GM19035 (cell line): ENCODE measurements at regions not wholly inside any gene's neighbourhood (a gene's known extent, or its start where the extent isn't known, plus 50 kb on each side); places are given as distances from the start of the nearest gene placed in this dataset.

ENCODE experiments used
- ATAC-seq: cut with Tn5 transposase; IDR thresholded peaks from one replicate; pipeline ENCODE4 v1.9.1; 2021; ENCODE audit not compliant: unreplicated experiment

DNA sequence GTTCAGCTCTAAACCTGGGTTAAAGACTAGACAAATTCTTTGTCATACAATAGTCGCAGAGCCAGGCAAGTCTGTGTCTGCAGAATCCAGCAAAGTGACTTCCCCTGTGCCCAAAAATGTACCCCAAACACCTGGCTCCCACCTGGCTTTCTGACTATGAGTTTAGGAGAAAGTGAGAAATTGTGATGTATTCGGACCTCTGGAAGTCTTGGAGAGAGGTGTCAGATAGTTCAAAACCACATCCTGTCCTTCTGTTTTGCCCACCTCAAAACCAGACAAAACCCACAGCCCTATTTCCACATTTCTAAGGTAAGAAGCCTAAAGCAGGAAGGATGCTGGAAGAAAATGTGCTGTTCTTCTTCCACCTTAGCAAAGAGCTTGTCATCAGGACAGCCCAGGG lies 63.8 kb upstream of the CLMP start:
- no peak for ATAC-seq

DNA sequence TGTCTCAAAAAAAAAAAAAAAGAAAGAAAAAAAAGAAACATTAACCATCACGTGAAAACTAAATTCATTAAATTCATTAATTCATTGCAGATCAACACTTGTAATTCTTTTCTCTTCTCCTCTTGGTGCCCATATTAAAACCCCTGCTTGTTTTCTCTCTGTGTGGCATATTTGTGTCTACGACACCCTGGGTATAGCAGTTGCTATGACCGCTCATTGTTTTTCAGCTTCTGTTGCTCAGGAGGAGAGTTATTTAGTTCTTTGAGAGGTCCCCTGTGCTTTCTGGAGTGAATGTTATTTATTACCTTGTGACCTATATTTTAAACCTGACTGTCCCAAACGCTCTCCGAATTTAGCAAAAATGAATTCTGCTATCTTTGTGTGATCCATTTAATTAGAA lies 62.3 kb upstream of the CLMP start:
- no peak for ATAC-seq

DNA sequence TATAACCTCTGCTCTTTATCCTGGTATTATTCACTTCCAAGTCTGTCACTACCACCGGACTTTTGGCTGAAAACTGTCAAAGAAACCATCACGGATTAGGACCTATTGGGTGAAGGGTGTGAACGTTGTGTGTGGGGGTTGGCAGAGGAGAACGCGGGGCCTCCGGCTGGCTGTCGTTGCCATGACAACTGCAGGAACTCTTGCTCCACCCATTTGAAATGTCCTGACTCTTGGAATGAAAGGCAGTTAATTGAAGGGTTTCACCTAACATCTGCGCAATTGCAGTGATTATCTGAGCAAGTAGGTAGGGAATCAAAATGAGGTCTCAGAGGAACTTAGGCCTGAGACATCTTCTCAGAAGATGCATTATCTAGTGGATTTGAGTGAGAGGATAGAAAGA lies 60.9 kb upstream of the CLMP start:
- ATAC-seq = no peak

DNA sequence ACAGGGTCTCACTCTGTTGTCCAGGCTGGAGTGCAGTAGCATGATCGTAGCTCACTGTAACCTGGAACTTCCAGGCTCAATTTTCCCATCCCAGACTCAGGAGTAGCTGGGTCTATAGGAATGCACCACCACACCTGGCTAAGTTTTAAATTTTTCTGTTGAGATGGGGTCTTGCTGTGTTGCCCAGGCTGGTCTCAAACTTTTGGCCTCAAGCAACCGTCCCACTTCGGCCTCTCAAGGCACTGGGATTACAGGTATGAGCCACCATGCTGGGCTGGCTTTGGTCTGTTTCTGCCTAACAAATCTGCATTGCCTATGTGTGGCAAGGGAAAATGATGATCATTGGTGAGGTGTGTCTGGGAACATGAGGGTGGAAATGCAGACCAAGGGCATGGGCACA lies 59.3 kb upstream of the CLMP start:
- no peak for ATAC-seq

DNA sequence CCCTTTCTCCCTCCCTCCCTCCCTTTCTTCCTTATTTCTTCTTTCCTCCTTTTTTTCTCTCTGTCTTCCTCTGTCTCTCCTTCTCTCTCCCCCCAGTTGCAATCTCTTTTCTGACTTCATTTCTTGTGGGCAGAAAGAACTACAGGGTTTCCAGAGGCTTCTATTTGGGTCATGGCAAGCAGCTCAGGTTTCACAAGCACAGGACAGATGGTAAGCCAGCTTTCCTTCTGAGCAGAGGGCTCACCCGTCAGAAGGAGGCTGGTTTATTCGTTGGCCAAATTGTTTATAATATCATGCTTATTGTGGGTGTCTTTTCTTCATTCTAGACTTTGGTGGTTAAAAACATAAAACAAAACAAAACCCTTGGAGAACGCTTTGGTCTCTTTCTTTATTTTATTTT lies 58.9 kb upstream of the CLMP start:
- ATAC-seq = no peak

DNA sequence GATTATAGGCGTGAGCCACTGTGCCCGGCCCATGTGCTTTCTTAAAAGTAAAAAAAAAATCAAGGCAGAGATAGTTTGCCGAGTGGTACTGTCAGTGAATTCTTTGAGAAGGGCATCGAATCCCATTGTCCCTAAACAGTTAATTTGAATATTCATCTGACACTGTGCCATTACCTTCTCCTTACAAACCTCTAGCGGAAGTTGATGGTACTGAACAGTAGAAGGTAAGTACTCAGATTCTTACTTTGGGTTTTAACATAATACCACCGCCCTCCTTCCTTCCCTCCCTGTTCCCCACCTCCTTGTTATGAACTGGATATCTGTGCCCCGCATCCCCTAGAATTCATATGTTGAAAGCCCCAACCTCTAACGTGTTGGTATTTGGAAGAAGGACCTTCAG lies 58.2 kb upstream of the CLMP start:
- no peak for ATAC-seq

DNA sequence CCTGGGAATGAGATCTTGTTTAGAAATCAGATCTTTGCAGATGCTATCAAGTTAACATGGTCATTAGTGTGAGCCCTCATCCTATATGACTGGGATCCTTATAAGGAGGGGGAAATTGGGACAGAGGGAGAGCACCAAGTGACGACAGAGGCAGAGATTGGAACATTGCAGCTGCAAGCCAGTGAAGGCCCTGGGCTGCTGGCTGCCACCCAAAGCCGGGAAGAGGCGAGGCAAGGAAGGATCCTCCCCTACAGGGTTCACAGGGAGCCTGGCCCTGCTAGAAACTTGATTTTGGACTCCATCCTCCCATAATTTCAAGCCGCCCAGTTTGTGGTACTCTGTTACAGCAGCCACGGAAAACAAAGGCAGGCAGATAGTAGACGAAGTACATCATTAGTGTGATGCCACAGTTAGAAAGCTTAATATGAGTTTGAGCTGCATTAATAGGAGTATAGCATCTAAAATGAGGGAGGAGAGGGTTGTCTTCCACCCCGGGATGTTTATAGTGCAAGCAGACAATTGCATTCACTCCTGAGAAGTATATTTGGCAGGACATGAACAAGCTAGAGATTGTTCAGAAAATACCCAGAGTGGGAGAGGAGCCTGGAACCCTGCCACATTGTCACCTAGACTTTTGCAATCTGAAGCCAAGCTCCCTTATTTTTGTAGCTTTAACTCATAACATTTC lies 56.8 kb upstream of the CLMP start:
- no peak for ATAC-seq

DNA sequence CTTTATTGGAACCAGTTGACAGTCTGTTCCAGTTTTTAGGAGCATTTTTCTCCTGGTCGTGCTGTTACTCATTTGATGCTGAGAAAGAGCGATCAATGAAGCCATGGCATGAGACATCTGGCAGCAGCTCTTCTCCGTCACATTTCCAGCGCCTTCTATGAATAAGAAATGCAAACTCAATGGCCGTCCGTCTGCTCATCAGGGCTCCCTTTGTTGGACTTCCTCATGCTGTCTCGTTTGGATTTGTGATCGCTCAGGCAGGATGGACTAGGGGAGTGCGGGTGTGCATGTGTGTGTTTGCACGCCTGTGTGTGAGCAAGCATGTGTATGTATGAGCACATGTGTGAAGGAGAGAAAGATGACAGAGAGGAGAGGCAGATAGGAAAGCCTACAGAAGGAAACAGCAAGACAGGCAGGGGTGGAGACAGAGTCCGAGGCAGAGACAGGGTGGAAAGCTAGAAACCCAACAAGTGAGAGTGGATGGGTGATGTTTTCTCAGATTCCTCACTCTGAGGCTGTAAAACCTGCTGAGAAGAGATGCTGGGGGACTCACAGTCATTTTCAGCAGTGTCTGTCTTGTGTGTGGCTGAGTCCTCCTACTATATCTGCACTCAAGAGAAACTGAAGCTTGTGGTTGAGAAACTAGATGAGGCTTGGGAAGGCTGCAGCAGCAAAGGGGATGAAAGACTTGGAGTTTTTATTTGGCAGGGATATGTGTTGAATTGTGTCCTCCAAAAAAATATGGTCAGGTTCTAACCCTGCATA lies 56.0 kb upstream of the CLMP start:
- ATAC-seq = no peak

DNA sequence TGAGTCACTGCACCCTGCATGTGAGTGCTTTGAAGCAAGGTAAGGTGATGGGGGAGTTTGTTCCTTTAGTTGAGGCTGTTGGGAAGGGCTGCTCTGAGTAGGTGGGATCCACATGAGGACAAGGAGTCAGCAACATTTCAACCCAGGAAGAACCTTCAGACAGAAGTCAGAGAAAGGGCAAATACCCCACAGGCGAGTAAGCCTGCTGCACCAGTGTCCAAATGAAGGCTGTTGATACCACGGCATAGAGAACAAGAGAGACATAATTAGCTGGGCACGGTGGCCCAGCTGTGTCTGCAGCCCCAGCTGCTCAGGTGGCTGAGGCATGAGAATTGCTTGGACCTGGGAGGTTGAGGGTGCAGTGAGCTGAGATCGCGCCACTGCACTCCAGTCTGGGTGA lies 54.3 kb upstream of the CLMP start:
- no peak for ATAC-seq

DNA sequence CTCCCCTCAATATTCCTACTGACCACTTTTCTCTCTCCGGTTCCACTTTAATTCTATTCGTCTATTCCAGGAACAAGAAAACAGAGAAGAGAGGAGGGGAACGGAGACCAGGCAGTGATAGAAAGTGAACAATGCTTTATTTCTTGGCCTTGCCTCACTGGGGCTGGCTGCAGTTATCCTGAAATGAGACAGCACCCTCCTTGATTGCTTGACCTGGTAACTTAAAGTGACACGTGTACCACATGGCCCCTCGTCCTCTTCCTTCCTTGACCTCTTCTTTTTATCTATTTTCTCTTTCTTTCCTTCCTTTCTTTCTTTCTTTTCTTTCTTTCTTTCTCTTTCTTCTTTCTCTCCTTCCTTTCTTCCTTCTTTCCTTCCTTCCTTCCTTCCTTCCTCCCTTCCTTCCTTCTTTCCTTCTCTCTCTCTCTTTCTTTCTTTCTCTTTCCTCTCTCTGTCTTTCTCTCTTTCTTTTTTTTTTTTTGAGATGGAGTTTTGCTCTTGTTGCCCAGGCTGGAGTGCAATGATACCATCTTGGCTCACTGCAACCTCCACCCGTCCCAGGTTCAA lies 52.8 kb upstream of the CLMP start:
- ATAC-seq = no peak

DNA sequence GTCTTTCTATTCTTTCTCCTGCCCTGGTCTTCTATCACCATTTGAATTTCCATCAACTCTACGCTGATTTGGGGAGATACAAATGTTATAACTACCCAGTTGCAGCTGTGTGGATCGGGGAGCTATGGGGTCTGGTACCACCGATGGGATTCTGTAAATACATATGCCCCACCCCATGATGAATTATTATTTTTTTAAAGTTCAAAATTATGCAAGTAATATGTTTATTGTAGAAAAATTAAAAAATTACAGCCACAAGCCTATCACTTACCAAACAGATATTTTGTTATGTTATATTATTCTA lies 52.4 kb upstream of the CLMP start:
- ATAC-seq = no peak

DNA sequence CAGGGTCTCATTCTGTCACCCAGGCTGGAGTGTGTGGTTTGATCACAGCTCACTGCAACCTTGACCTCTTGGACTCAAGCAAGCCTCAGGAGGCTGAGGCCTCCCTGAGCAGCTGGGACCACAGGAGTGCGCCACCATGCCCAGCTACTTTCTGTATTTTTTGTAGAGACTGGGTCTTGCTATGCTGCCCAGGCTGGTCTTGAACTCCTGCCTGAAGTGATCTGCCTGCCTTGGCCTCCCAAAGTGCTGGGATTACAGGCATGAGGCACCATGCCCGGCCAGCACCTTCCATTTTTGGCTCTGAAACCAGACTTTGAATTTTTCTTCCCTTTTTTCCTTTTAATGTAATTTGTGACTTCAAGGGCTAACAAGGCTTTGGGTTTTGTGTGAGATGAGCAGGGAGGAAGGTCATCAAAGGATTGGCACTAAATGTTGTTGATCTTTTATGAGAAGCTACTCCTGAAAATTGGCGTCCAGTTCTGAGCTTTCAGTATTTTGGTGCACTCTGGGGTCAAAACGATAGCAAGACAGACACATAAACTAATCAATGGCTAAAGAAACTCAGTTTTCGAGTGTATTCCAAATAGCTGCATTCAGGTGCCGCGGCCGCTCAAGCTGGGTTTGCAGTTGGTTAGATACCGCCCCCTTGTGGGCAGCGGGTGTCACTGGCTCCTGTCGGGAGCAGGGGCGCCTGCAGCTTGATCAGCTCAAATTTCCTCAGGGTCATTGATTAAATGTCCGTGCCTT lies 51.9 kb upstream of the CLMP start:
- ATAC-seq = peak; percentile 80

DNA sequence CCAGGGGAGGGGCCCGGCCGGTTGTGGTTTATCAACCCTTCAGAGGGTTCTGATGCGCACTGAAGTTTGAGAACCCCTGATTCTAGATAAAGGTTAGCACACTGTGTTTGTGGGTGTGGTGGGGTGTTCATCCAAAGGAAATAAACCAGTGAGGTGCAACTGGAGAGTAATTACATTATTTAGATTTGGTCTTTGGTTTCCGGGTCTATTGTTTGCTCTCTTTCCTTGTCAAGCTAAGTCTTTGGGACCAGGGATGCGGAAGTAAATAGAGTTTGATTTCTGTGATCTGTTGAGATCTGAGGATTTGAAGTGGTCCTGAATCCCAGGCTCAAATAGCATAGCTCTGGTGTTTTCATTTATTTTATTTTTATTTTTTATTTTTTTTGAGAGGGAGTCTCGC lies 50.5 kb upstream of the CLMP start:
- ATAC-seq = no peak
